ENCODE measurements at regions not wholly inside any gene's neighbourhood (a gene's known extent, or its start where the extent isn't known, plus 50 kb on each side); places are given as distances from the start of the nearest gene placed in this dataset.

- H3K27ac ChIP-seq (ENCODE audit: low read depth, low read length), result peak overlapping the region; percentile 75
- H3K9ac ChIP-seq (ENCODE audit: low read length in 5 of 5), result peak overlapping the region in 2 of 5 donors; percentile 0 to 58
- H3K4me1 ChIP-seq (ENCODE audit: control insufficient read depth in 5 of 5, insufficient read depth in 5 of 5, low read length in 5 of 5), result peaks cover 0 to 17% (median 2%) of the 10 kb centered on the region in 5 donors
- H3K36me3 ChIP-seq (ENCODE audit: control insufficient read depth in 5 of 5, insufficient read depth in 5 of 5, low read length in 5 of 5), result no peaks in the 10 kb centered on the region
- peak overlapping the region; percentile 13 to 59 (median 49) for H3K4me3 ChIP-seq (ENCODE audit: low read depth in 1 of 5, low read length in 5 of 5)
- no peaks in the 10 kb centered on the region for H3K27me3 ChIP-seq (ENCODE audit: control insufficient read depth in 5 of 5, insufficient read depth in 4 of 5, low read length in 5 of 5)
- no peaks in the 10 kb centered on the region for H3K9me3 ChIP-seq (ENCODE audit: control insufficient read depth in 5 of 5, low read length in 5 of 5)
Measured at GRCh38 chr6:93785694-93786030, 366.3 kb upstream of the EPHA7 start.

GRCh38 chr6:93784794-93785693, 365.7 kb upstream of the EPHA7 start:
- H3K36me3 ChIP-seq (ENCODE audit: control insufficient read depth in 5 of 5, insufficient read depth in 5 of 5, low read length in 5 of 5), result no peaks in the 10 kb centered on the region
- no peaks in the 10 kb centered on the region for H3K9me3 ChIP-seq (ENCODE audit: control insufficient read depth in 5 of 5, low read length in 5 of 5)
- H3K27ac ChIP-seq (ENCODE audit: low read depth, low read length), result peak overlapping the region; percentile 75
- H3K4me1 ChIP-seq (ENCODE audit: control insufficient read depth in 5 of 5, insufficient read depth in 5 of 5, low read length in 5 of 5), result peaks cover 0 to 17% (median 2%) of the 10 kb centered on the region in 5 donors
- H3K27me3 ChIP-seq (ENCODE audit: control insufficient read depth in 5 of 5, insufficient read depth in 4 of 5, low read length in 5 of 5), result no peaks in the 10 kb centered on the region
- H3K4me3 ChIP-seq (ENCODE audit: low read depth in 1 of 5, low read length in 5 of 5), result peak overlapping the region; percentile 13 to 59 (median 49)
- peak overlapping the region in 2 of 5 donors; percentile 0 to 58 for H3K9ac ChIP-seq (ENCODE audit: low read length in 5 of 5)

- Histone ChIP-seq H3K9ac (ENCODE audit: low read length in 5 of 5) (no peak overlapping the region), H3K36me3 (ENCODE audit: control insufficient read depth in 5 of 5, insufficient read depth in 5 of 5, low read length in 5 of 5) (no peaks in the 10 kb centered on the region), H3K4me1 (ENCODE audit: control insufficient read depth in 5 of 5, insufficient read depth in 5 of 5, low read length in 5 of 5) (peaks cover 0 to 6% (median 0%) of the 10 kb centered on the region in 5 donors), H3K4me3 (ENCODE audit: low read depth in 1 of 5, low read length in 5 of 5) (no peak overlapping the region), H3K9me3 (ENCODE audit: control insufficient read depth in 5 of 5, low read length in 5 of 5) (no peaks in the 10 kb centered on the region), H3K27me3 (ENCODE audit: control insufficient read depth in 5 of 5, insufficient read depth in 4 of 5, low read length in 5 of 5) (no peaks in the 10 kb centered on the region), H3K27ac (ENCODE audit: low read depth, low read length) (no peak overlapping the region)
Measured at GRCh38 chr6:93779086-93779841, 359.9 kb upstream of the EPHA7 start.

GRCh38 chr6:93759190-93759589, 339.8 kb upstream of the EPHA7 start:
- H3K4me1 ChIP-seq (ENCODE audit: control insufficient read depth in 5 of 5, insufficient read depth in 5 of 5, low read length in 5 of 5), result no peaks in the 10 kb centered on the region
- H3K4me3 ChIP-seq (ENCODE audit: low read depth in 1 of 5, low read length in 5 of 5), result no peak overlapping the region
- H3K36me3 ChIP-seq (ENCODE audit: control insufficient read depth in 5 of 5, insufficient read depth in 5 of 5, low read length in 5 of 5), result no peaks in the 10 kb centered on the region
- no peaks in the 10 kb centered on the region for H3K9me3 ChIP-seq (ENCODE audit: control insufficient read depth in 5 of 5, low read length in 5 of 5)
- H3K27me3 ChIP-seq (ENCODE audit: control insufficient read depth in 5 of 5, insufficient read depth in 4 of 5, low read length in 5 of 5), result no peaks in the 10 kb centered on the region
- no peak overlapping the region for H3K9ac ChIP-seq (ENCODE audit: low read length in 5 of 5)
- H3K27ac ChIP-seq (ENCODE audit: low read depth, low read length), result no peak overlapping the region

- no peaks in the 10 kb centered on the region for H3K36me3 ChIP-seq (ENCODE audit: control insufficient read depth in 5 of 5, insufficient read depth in 5 of 5, low read length in 5 of 5)
- H3K4me3 ChIP-seq (ENCODE audit: low read depth in 1 of 5, low read length in 5 of 5), result no peak overlapping the region
- H3K9ac ChIP-seq (ENCODE audit: low read length in 5 of 5), result no peak overlapping the region
- no peak overlapping the region for H3K27ac ChIP-seq (ENCODE audit: low read depth, low read length)
- H3K4me1 ChIP-seq (ENCODE audit: control insufficient read depth in 5 of 5, insufficient read depth in 5 of 5, low read length in 5 of 5), result no peaks in the 10 kb centered on the region
- H3K27me3 ChIP-seq (ENCODE audit: control insufficient read depth in 5 of 5, insufficient read depth in 4 of 5, low read length in 5 of 5), result no peaks in the 10 kb centered on the region
- H3K9me3 ChIP-seq (ENCODE audit: control insufficient read depth in 5 of 5, low read length in 5 of 5), result no peaks in the 10 kb centered on the region
Measured at GRCh38 chr6:93751969-93752368, 332.6 kb upstream of the EPHA7 start.

- Histone ChIP-seq H3K27ac (ENCODE audit: low read depth, low read length) (no peak overlapping the region), H3K4me3 (ENCODE audit: low read depth in 1 of 5, low read length in 5 of 5) (no peak overlapping the region), H3K9me3 (ENCODE audit: control insufficient read depth in 5 of 5, low read length in 5 of 5) (no peaks in the 10 kb centered on the region), H3K27me3 (ENCODE audit: control insufficient read depth in 5 of 5, insufficient read depth in 4 of 5, low read length in 5 of 5) (no peaks in the 10 kb centered on the region), H3K4me1 (ENCODE audit: control insufficient read depth in 5 of 5, insufficient read depth in 5 of 5, low read length in 5 of 5) (no peaks in the 10 kb centered on the region), H3K36me3 (ENCODE audit: control insufficient read depth in 5 of 5, insufficient read depth in 5 of 5, low read length in 5 of 5) (no peaks in the 10 kb centered on the region), H3K9ac (ENCODE audit: low read length in 5 of 5) (no peak overlapping the region)
Measured at GRCh38 chr6:93749930-93750329, 330.6 kb upstream of the EPHA7 start.

- Histone ChIP-seq H3K9me3 (ENCODE audit: control insufficient read depth in 5 of 5, low read length in 5 of 5) (peaks cover 0 to under 1% (median 0%) of the 10 kb centered on the region in 5 donors), H3K27ac (ENCODE audit: low read depth, low read length) (no peak overlapping the region), H3K27me3 (ENCODE audit: control insufficient read depth in 5 of 5, insufficient read depth in 4 of 5, low read length in 5 of 5) (no peaks in the 10 kb centered on the region), H3K4me1 (ENCODE audit: control insufficient read depth in 5 of 5, insufficient read depth in 5 of 5, low read length in 5 of 5) (no peaks in the 10 kb centered on the region), H3K4me3 (ENCODE audit: low read depth in 1 of 5, low read length in 5 of 5) (no peak overlapping the region), H3K9ac (ENCODE audit: low read length in 5 of 5) (no peak overlapping the region), H3K36me3 (ENCODE audit: control insufficient read depth in 5 of 5, insufficient read depth in 5 of 5, low read length in 5 of 5) (no peaks in the 10 kb centered on the region)
Measured at GRCh38 chr6:93749191-93749590, 329.8 kb upstream of the EPHA7 start.

GRCh38 chr6:93746892-93747291, 327.5 kb upstream of the EPHA7 start:
- Histone ChIP-seq H3K9me3 (ENCODE audit: control insufficient read depth in 5 of 5, low read length in 5 of 5) (peaks cover 0 to 5% (median 0%) of the 10 kb centered on the region in 5 donors), H3K4me1 (ENCODE audit: control insufficient read depth in 5 of 5, insufficient read depth in 5 of 5, low read length in 5 of 5) (no peaks in the 10 kb centered on the region), H3K9ac (ENCODE audit: low read length in 5 of 5) (no peak overlapping the region), H3K4me3 (ENCODE audit: low read depth in 1 of 5, low read length in 5 of 5) (no peak overlapping the region), H3K36me3 (ENCODE audit: control insufficient read depth in 5 of 5, insufficient read depth in 5 of 5, low read length in 5 of 5) (no peaks in the 10 kb centered on the region), H3K27ac (ENCODE audit: low read depth, low read length) (no peak overlapping the region), H3K27me3 (ENCODE audit: control insufficient read depth in 5 of 5, insufficient read depth in 4 of 5, low read length in 5 of 5) (no peaks in the 10 kb centered on the region)

GRCh38 chr6:93745306-93745705, 325.9 kb upstream of the EPHA7 start:
- peaks cover 0 to 5% (median 0%) of the 10 kb centered on the region in 5 donors for H3K9me3 ChIP-seq (ENCODE audit: control insufficient read depth in 5 of 5, low read length in 5 of 5)

GRCh38 chr6:93735099-93735498, 315.7 kb upstream of the EPHA7 start:
- H3K9ac ChIP-seq (ENCODE audit: low read length in 5 of 5), result no peak overlapping the region
- H3K36me3 ChIP-seq (ENCODE audit: control insufficient read depth in 5 of 5, insufficient read depth in 5 of 5, low read length in 5 of 5), result no peaks in the 10 kb centered on the region
- H3K27ac ChIP-seq (ENCODE audit: low read depth, low read length), result no peak overlapping the region
- no peaks in the 10 kb centered on the region for H3K4me1 ChIP-seq (ENCODE audit: control insufficient read depth in 5 of 5, insufficient read depth in 5 of 5, low read length in 5 of 5)
- no peaks in the 10 kb centered on the region for H3K27me3 ChIP-seq (ENCODE audit: control insufficient read depth in 5 of 5, insufficient read depth in 4 of 5, low read length in 5 of 5)
- H3K4me3 ChIP-seq (ENCODE audit: low read depth in 1 of 5, low read length in 5 of 5), result no peak overlapping the region
- no peaks in the 10 kb centered on the region for H3K9me3 ChIP-seq (ENCODE audit: control insufficient read depth in 5 of 5, low read length in 5 of 5)

More at GRCh38 chr6:93745306-93745705, 325.9 kb upstream of the EPHA7 start:
- Histone ChIP-seq H3K9ac (ENCODE audit: low read length in 5 of 5) (no peak overlapping the region), H3K27me3 (ENCODE audit: control insufficient read depth in 5 of 5, insufficient read depth in 4 of 5, low read length in 5 of 5) (no peaks in the 10 kb centered on the region), H3K4me3 (ENCODE audit: low read depth in 1 of 5, low read length in 5 of 5) (no peak overlapping the region), H3K27ac (ENCODE audit: low read depth, low read length) (no peak overlapping the region), H3K36me3 (ENCODE audit: control insufficient read depth in 5 of 5, insufficient read depth in 5 of 5, low read length in 5 of 5) (no peaks in the 10 kb centered on the region), H3K4me1 (ENCODE audit: control insufficient read depth in 5 of 5, insufficient read depth in 5 of 5, low read length in 5 of 5) (no peaks in the 10 kb centered on the region)
